H9 (cell line): ENCODE measurements at regions not wholly inside any gene's neighbourhood (a gene's known extent, or its start where the extent isn't known, plus 50 kb on each side); places are given as distances from the start of the nearest gene placed in this dataset.

ENCODE experiments used
- DNase-seq: peaks from one replicate; pipeline ENCODE4 v3.0.0-alpha.2; 2017
- H2AFZ ChIP-seq: one replicate; pipeline ENCODE4 v1.6.1; 2013; ENCODE audit warnings: mild to moderate bottlenecking, low read length, control low read depth, moderate library complexity
- H2AK5ac ChIP-seq: 2 replicates; pipeline ENCODE4 v1.6.1; 2013; ENCODE audit warnings: low read length, control low read depth, mixed read lengths; ENCODE audit not compliant: insufficient read length
- H2BK120ac ChIP-seq: one replicate; pipeline ENCODE4 v1.6.1; 2013; ENCODE audit warnings: low read depth, mild to moderate bottlenecking, low read length, control low read depth, inconsistent platforms; ENCODE audit not compliant: poor library complexity, severe bottlenecking
- H2BK12ac ChIP-seq: 2 replicates; pipeline ENCODE4 v1.6.1; 2013; ENCODE audit warnings: low read length, control low read depth, mixed read lengths, low read depth; ENCODE audit not compliant: insufficient read length
- H2BK15ac ChIP-seq: 2 replicates; pipeline ENCODE4 v1.6.1; 2013; ENCODE audit warnings: low read depth, low read length, control low read depth
- H2BK20ac ChIP-seq: one replicate; pipeline ENCODE4 v1.6.1; 2013; ENCODE audit warnings: low read depth, mild to moderate bottlenecking, low read length, control low read depth, inconsistent platforms; ENCODE audit not compliant: poor library complexity, severe bottlenecking
- H2BK5ac ChIP-seq: 2 replicates; pipeline ENCODE4 v1.6.1; 2013; ENCODE audit warnings: low read length, control low read depth, mixed read lengths; ENCODE audit not compliant: insufficient read length
- H3K14ac ChIP-seq: 2 replicates; pipeline ENCODE4 v1.6.1; 2013; ENCODE audit warnings: low read length, control low read depth; ENCODE audit not compliant: insufficient read depth
- H3K18ac ChIP-seq: 2 replicates; pipeline ENCODE4 v1.6.1; 2013; ENCODE audit warnings: low read depth, mild to moderate bottlenecking, mixed read lengths, low read length, control low read depth; ENCODE audit not compliant: insufficient read length
- H3K23ac ChIP-seq: 2 replicates; pipeline ENCODE4 v1.6.1; 2013; ENCODE audit warnings: low read length, control low read depth, mixed read lengths, low read depth; ENCODE audit not compliant: insufficient read length
- H3K23me2 ChIP-seq: 2 replicates; pipeline ENCODE4 v1.6.1; 2013; ENCODE audit warnings: low read depth, mild to moderate bottlenecking, mixed read lengths, low read length, control low read depth; ENCODE audit not compliant: insufficient read length, poor library complexity, severe bottlenecking
- H3K27ac ChIP-seq: 2 replicates; pipeline ENCODE4 v1.5.1; 2013; ENCODE audit warnings: low read length, control low read depth, mixed read lengths, low read depth; ENCODE audit not compliant: insufficient read length
- H3K27me3 ChIP-seq: 2 replicates; pipeline ENCODE4 v1.6.1; 2013; ENCODE audit warnings: low read length, control low read depth, inconsistent platforms; ENCODE audit not compliant: insufficient read depth
- H3K4ac ChIP-seq: 2 replicates; pipeline ENCODE4 v1.6.1; 2013; ENCODE audit warnings: low read depth, mild to moderate bottlenecking, control low read depth, inconsistent platforms, low read length, moderate library complexity
- H3K4me1 ChIP-seq: 2 replicates; pipeline ENCODE4 v1.6.1; 2013; ENCODE audit warnings: low read length, control low read depth, inconsistent platforms; ENCODE audit not compliant: insufficient read depth
- H3K4me2 ChIP-seq: 2 replicates; pipeline ENCODE4 v1.6.1; 2013; ENCODE audit warnings: low read length, control low read depth, mixed read lengths; ENCODE audit not compliant: insufficient read length, insufficient read depth
- H3K56ac ChIP-seq: 2 replicates; pipeline ENCODE4 v1.6.1; 2013; ENCODE audit warnings: low read depth, mild to moderate bottlenecking, mixed read lengths, low read length, control low read depth; ENCODE audit not compliant: insufficient read length
- H3K79me1 ChIP-seq: 2 replicates; pipeline ENCODE4 v1.6.1; 2013; ENCODE audit warnings: low read depth, mild to moderate bottlenecking, moderate library complexity, low read length, control low read depth, inconsistent platforms; ENCODE audit not compliant: insufficient read depth, poor library complexity, severe bottlenecking
- H3K79me2 ChIP-seq: 2 replicates; pipeline ENCODE4 v1.6.1; 2013; ENCODE audit warnings: low read length, control low read depth, inconsistent platforms; ENCODE audit not compliant: insufficient read depth
- H3K9ac ChIP-seq: 2 replicates; pipeline ENCODE4 v1.6.1; 2013; ENCODE audit warnings: low read length, control low read depth, mixed read lengths; ENCODE audit not compliant: insufficient read length; ENCODE audit errors: extremely low read depth
- H3K9me3 ChIP-seq: one replicate; pipeline ENCODE4 v1.6.1; 2013; ENCODE audit warnings: low read depth, low read length, inconsistent platforms; ENCODE audit not compliant: control insufficient read depth
- H3T11ph ChIP-seq: one replicate; pipeline ENCODE4 v1.6.1; 2013; ENCODE audit warnings: mild to moderate bottlenecking, low read length, control low read depth, inconsistent platforms
- H4K20me1 ChIP-seq: one replicate; pipeline ENCODE4 v1.6.1; 2013; ENCODE audit not compliant: control insufficient read depth, insufficient read length, insufficient read depth
- H4K5ac ChIP-seq: 2 replicates; pipeline ENCODE4 v1.6.1; 2013; ENCODE audit warnings: low read depth, mild to moderate bottlenecking, mixed read lengths, low read length, control low read depth; ENCODE audit not compliant: insufficient read length
- H4K8ac ChIP-seq: replicated peaks from 2 replicates; pipeline ENCODE4 v1.6.1; 2013; ENCODE audit warnings: low read length, control low read depth, mixed read lengths, low read depth; ENCODE audit not compliant: insufficient read length
- H4K91ac ChIP-seq: 2 replicates; pipeline ENCODE4 v1.6.1; 2013; ENCODE audit warnings: low read depth, mild to moderate bottlenecking, moderate library complexity, mixed read lengths, low read length, control low read depth; ENCODE audit not compliant: insufficient read length
- H3K27ac Mint-ChIP-seq, 3 experiments: 2 replicates in 2 of 3; 3 replicates in 1 of 3; pipeline ENCODE4 v1.8.0; 2020 to 2021; ENCODE audit warnings: mixed read lengths in 3 of 3, mild to moderate bottlenecking in 1 of 3, moderate library complexity in 1 of 3
- H3K27me3 Mint-ChIP-seq: 2 replicates; pipeline ENCODE4 v1.8.0; 2021; ENCODE audit warnings: low read depth, mild to moderate bottlenecking, moderate library complexity, mixed read lengths
- H3K36me3 Mint-ChIP-seq, 3 experiments: 2 replicates in 2 of 3; 3 replicates in 1 of 3; pipeline ENCODE4 v1.8.0; 2020 to 2021; ENCODE audit warnings: low read depth in 3 of 3, mixed read lengths in 3 of 3; ENCODE audit not compliant: insufficient read depth in 1 of 3
- H3K4me1 Mint-ChIP-seq, 2 experiments: 2 replicates each; pipeline ENCODE4 v1.8.0; 2020; ENCODE audit warnings: mixed read lengths in 2 of 2
- H3K4me3 Mint-ChIP-seq, 2 experiments: 2 replicates in 1 of 2; 3 replicates in 1 of 2; pipeline ENCODE4 v1.8.0; 2020 to 2021; ENCODE audit warnings: mild to moderate bottlenecking in 2 of 2, mixed read lengths in 2 of 2, moderate library complexity in 1 of 2
- H3K9me3 Mint-ChIP-seq, 2 experiments: 2 replicates in 1 of 2; 3 replicates in 1 of 2; pipeline ENCODE4 v1.8.0; 2020; ENCODE audit warnings: mild to moderate bottlenecking in 2 of 2, mixed read lengths in 2 of 2, moderate library complexity in 1 of 2
- CTCF ChIP-seq: fragments of 200-600 bp; sonication (generic); conservative IDR thresholded peaks from 3 replicates; pipeline ENCODE4 v1.8.0; 2021; ENCODE audit warnings: antibody characterized with exemption, mild to moderate bottlenecking
- WGBS: extraction: QIAGEN DNeasy Blood & Tissue Kit; methylation state at CpG from one replicate; pipeline ENCODE4 v1.1.7; 2013; ENCODE audit warnings: missing lambda C conversion rate, low lambda C conversion rate, mixed read lengths; ENCODE audit not compliant: insufficient read length; ENCODE audit errors: extremely low coverage; 5-methylcytosine and 5-hydroxymethylcytosine counted together

DNA sequence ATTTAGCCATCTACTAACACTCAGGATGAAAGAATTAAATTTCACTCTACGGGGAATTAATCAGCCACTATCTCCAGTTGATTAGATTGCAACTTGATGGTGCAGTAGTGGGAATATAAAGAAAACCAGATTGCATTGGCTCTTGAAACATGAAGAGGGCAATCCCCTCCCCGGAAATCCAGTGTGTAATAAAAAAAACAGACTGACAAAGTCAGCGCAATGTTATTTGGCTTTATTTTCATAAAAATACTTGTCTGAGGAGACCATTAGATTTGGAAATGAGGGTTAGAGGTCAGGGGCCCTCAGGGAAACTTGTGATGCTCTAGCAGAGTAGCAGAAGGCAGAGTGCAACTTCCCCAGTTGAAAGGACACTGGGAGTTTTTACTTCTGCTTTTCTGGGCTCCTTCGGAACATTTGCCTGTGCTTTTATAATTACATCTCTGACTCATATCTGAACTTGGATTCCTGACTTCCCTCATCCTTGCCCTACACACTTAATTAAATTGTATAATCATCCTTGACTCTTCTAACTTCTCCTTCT is 326.8 kb downstream of the TUSC7 start:
- H3K27ac Mint-ChIP-seq, result no peak overlapping the region; a peak in 1 of 7 replicates
- Histone ChIP-seq H2BK5ac (no peak overlapping the region), H3K9me3 (no peaks in the 10 kb centered on the region), H3K27ac (no peak overlapping the region), H3K56ac (no peak overlapping the region), H2AFZ (no peak overlapping the region), H3K4me1 (no peaks in the 10 kb centered on the region), H2BK15ac (no peak overlapping the region), H2BK20ac (no peak overlapping the region), H3K4ac (no peak overlapping the region), H3K79me2 (no peaks in the 10 kb centered on the region), H3K79me1 (no peaks in the 10 kb centered on the region), H3K23ac (no peak overlapping the region), H3T11ph (no peak overlapping the region), H3K9ac (no peak overlapping the region), H3K18ac (no peak overlapping the region), H2AK5ac (no peak overlapping the region), H3K27me3 (no peaks in the 10 kb centered on the region), H4K8ac (no peak overlapping the region), H2BK12ac (no peak overlapping the region), H4K20me1 (no peaks in the 10 kb centered on the region), H4K5ac (no peak overlapping the region), H4K91ac (no peak overlapping the region), H2BK120ac (no peak overlapping the region), H3K4me2 (no peak overlapping the region), H3K23me2 (no peaks in the 10 kb centered on the region), H3K14ac (no peak overlapping the region)
- no CpG with 5 or more reads among the region's 4 CpGs for WGBS
- no peak for TF ChIP-seq CTCF
- peaks cover 0 to 10% (median 5%) of the 10 kb centered on the region in 3 experiments; a peak in 4 of 7 replicates for H3K36me3 Mint-ChIP-seq
- no peaks in the 10 kb centered on the region for H3K27me3 Mint-ChIP-seq
- peaks cover 16% of the 10 kb centered on the region in 2 experiments for H3K4me1 Mint-ChIP-seq
- DNase-seq, result no peak
- H3K9me3 Mint-ChIP-seq, result peaks cover 5 to 18% of the 10 kb centered on the region in 2 experiments
- H3K4me3 Mint-ChIP-seq, result no peak overlapping the region
